ENCODE measurements at regions not wholly inside any gene's neighbourhood (a gene's known extent, or its start where the extent isn't known, plus 50 kb on each side); places are given as distances from the start of the nearest gene placed in this dataset.

- in situ Hi-C loops (cut with MboI; ENCODE audit: low pct_unique_long_range_greater_than_20kb, low sequenced_read_pairs, unreplicated experiment), result no loop called here
- TF ChIP-seq CTCF (IDR thresholded peaks at IDR 0.05; ENCODE audit: extremely low read depth, insufficient read depth, missing control alignments), result no peak
- no peak for DNase-seq (ENCODE audit: low spot score)
Observed at GRCh38 chr7:152514771-152515105, 78.9 kb upstream of the KMT2C start.

GRCh38 chr7:152513861-152514770 is 78.3 kb upstream of the KMT2C start:
- no peak for TF ChIP-seq CTCF (IDR thresholded peaks at IDR 0.05; ENCODE audit: extremely low read depth, insufficient read depth, missing control alignments)
- DNase-seq (ENCODE audit: low spot score), result no peak
- in situ Hi-C loops (cut with MboI; ENCODE audit: low pct_unique_long_range_greater_than_20kb, low sequenced_read_pairs, unreplicated experiment), result no loop called here

GRCh38 chr7:152512706-152513105 is 76.9 kb upstream of the KMT2C start:
- no peak for TF ChIP-seq CTCF (IDR thresholded peaks at IDR 0.05; ENCODE audit: extremely low read depth, insufficient read depth, missing control alignments)
- DNase-seq (ENCODE audit: low spot score), result peak; percentile 47
- in situ Hi-C loops (cut with MboI; ENCODE audit: low pct_unique_long_range_greater_than_20kb, low sequenced_read_pairs, unreplicated experiment), result no loop called here

- TF ChIP-seq CTCF (IDR thresholded peaks at IDR 0.05; ENCODE audit: extremely low read depth, insufficient read depth, missing control alignments), result no peak
- in situ Hi-C loops (cut with MboI; ENCODE audit: low pct_unique_long_range_greater_than_20kb, low sequenced_read_pairs, unreplicated experiment), result no loop called here
- no peak for DNase-seq (ENCODE audit: low spot score)
Observed at GRCh38 chr7:152511736-152512135, 75.9 kb upstream of the KMT2C start.

- no peak for DNase-seq (ENCODE audit: low spot score)
- TF ChIP-seq CTCF (IDR thresholded peaks at IDR 0.05; ENCODE audit: extremely low read depth, insufficient read depth, missing control alignments), result no peak
- in situ Hi-C loops (cut with MboI; ENCODE audit: low pct_unique_long_range_greater_than_20kb, low sequenced_read_pairs, unreplicated experiment), result no loop called here
Observed at GRCh38 chr7:152508701-152509100, 72.9 kb upstream of the KMT2C start.

- in situ Hi-C loops (cut with MboI; ENCODE audit: low pct_unique_long_range_greater_than_20kb, low sequenced_read_pairs, unreplicated experiment), result no loop called here
- no peak for TF ChIP-seq CTCF (IDR thresholded peaks at IDR 0.05; ENCODE audit: extremely low read depth, insufficient read depth, missing control alignments)
Observed at GRCh38 chr7:152505606-152506005, 69.8 kb upstream of the KMT2C start.

More at GRCh38 chr7:152505606-152506005, 69.8 kb upstream of the KMT2C start:
- no peak for DNase-seq (ENCODE audit: low spot score)
